Lower leg skin (tissue), 3 donors: ENCODE measurements at regions not wholly inside any gene's neighbourhood (a gene's known extent, or its start where the extent isn't known, plus 50 kb on each side); places are given as distances from the start of the nearest gene placed in this dataset.

Source experiments
- CTCF ChIP-seq, 3 donors: fragments of 450-650 bp; IDR thresholded peaks; one replicate each; pipeline ENCODE4 v1.5.1; 2016; ENCODE audit warnings: antibody characterized with exemption in 3 of 3, mild to moderate bottlenecking in 3 of 3, moderate library complexity in 2 of 3
- POLR2A ChIP-seq, 2 donors: fragments of 450-650 bp; IDR thresholded peaks; one replicate each; pipeline ENCODE4 v1.6.1; 2016 to 2017; ENCODE audit warnings: antibody characterized with exemption in 2 of 2, mild to moderate bottlenecking in 1 of 2, moderate library complexity in 1 of 2

- TF ChIP-seq CTCF (IDR thresholded peaks at IDR 0.05) (no peak), POLR2A (IDR thresholded peaks at IDR 0.05) (no peak)
These were observed 145.6 kb downstream of the LRIG3 start for GRCh38 chr12:58774731-58775130.
